Lung (tissue), 11 donors: ENCODE measurements at regions not wholly inside any gene's neighbourhood (a gene's known extent, or its start where the extent isn't known, plus 50 kb on each side); places are given as distances from the start of the nearest gene placed in this dataset.

ENCODE experiments used
- ATAC-seq: fragments of 200-7000 bp; cut with Tn5 transposase; one replicate; pipeline ENCODE4 v1.9.1; 2020; ENCODE audit warnings: moderate number of reproducible peaks; ENCODE audit not compliant: insufficient read depth, low FRiP score
- DNase-seq, 3 donors: peaks; one replicate each; pipeline ENCODE4 v3.0.0-alpha.2; 2013 to 2017
- H3K27ac ChIP-seq, 2 donors: one replicate each; pipeline ENCODE4 v1.5.1; 2013; ENCODE audit warnings: mild to moderate bottlenecking in 2 of 2, moderate library complexity in 2 of 2, control low read depth in 1 of 2, inconsistent platforms in 1 of 2, low read depth in 1 of 2, low read length in 1 of 2
- H3K27me3 ChIP-seq, 3 donors: one replicate each; pipeline ENCODE4 v1.5.1; 2013; ENCODE audit warnings: low read length in 2 of 3; ENCODE audit not compliant: control insufficient read depth in 3 of 3, insufficient read depth in 3 of 3
- H3K36me3 ChIP-seq, 4 donors: one replicate each; pipeline ENCODE4 v1.5.1; 2013; ENCODE audit warnings: low read length in 4 of 4, mild to moderate bottlenecking in 1 of 4, moderate library complexity in 1 of 4; ENCODE audit not compliant: control insufficient read depth in 4 of 4, insufficient read depth in 4 of 4
- H3K4me1 ChIP-seq, 5 donors: one replicate each; pipeline ENCODE4 v1.5.1; 2013; ENCODE audit warnings: low read length in 5 of 5, mild to moderate bottlenecking in 2 of 5, moderate library complexity in 1 of 5; ENCODE audit not compliant: control insufficient read depth in 5 of 5, insufficient read depth in 5 of 5
- H3K4me3 ChIP-seq: one replicate; pipeline ENCODE4 v1.5.1; 2013; ENCODE audit warnings: mild to moderate bottlenecking, control low read depth, moderate library complexity
- H3K9ac ChIP-seq, 2 donors: one replicate each; pipeline ENCODE4 v1.5.1; 2013; ENCODE audit warnings: low read length in 2 of 2, control low read depth in 1 of 2; ENCODE audit not compliant: insufficient read depth in 1 of 2
- H3K9me3 ChIP-seq, 4 donors: one replicate each; pipeline ENCODE4 v1.5.1; 2013; ENCODE audit warnings: low read length in 3 of 4, mild to moderate bottlenecking in 1 of 4, moderate library complexity in 1 of 4; ENCODE audit not compliant: control insufficient read depth in 4 of 4, insufficient read depth in 3 of 4
- WGBS, 2 donors: extraction: QIAGEN DNeasy Blood & Tissue Kit; methylation state at CpG; one replicate each; pipeline ENCODE4 v1.1.7; 2013; 5-methylcytosine and 5-hydroxymethylcytosine counted together
- TF ChIP-seq, protein P1 (sequence below): IDR thresholded peaks from 2 replicates; pipeline ENCODE4 v1.5.1; 2012; ENCODE audit warnings: mild to moderate bottlenecking; ENCODE audit errors: control extremely low read depth, extremely low read depth
- donor health status: control.
- donor health status: control.
- donor health status: Bipolar disorder and iron deficiency.
- donor health status: healthy.
- donor health status: DM: yes; HTN: yes; CAD: no.

- Histone ChIP-seq H3K4me1 (peaks cover 0 to 3% (median 0%) of the 10 kb centered on the region in 5 donors), H3K27ac (no peak overlapping the region), H3K9ac (no peak overlapping the region), H3K27me3 (no peaks in the 10 kb centered on the region), H3K36me3 (no peaks in the 10 kb centered on the region), H3K9me3 (no peaks in the 10 kb centered on the region), H3K4me3 (no peak overlapping the region)
- TF ChIP-seq, protein P1, sequence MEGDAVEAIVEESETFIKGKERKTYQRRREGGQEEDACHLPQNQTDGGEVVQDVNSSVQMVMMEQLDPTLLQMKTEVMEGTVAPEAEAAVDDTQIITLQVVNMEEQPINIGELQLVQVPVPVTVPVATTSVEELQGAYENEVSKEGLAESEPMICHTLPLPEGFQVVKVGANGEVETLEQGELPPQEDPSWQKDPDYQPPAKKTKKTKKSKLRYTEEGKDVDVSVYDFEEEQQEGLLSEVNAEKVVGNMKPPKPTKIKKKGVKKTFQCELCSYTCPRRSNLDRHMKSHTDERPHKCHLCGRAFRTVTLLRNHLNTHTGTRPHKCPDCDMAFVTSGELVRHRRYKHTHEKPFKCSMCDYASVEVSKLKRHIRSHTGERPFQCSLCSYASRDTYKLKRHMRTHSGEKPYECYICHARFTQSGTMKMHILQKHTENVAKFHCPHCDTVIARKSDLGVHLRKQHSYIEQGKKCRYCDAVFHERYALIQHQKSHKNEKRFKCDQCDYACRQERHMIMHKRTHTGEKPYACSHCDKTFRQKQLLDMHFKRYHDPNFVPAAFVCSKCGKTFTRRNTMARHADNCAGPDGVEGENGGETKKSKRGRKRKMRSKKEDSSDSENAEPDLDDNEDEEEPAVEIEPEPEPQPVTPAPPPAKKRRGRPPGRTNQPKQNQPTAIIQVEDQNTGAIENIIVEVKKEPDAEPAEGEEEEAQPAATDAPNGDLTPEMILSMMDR = peak; percentile 65
- 22 to 24% methylated on average over 18 of the region's 18 CpGs for WGBS, 2 donors
- ATAC-seq (peak; percentile 75), DNase-seq (peak; percentile 81 to 85 (median 83))
Measured at GRCh38 chr10:83871187-83872081, 267.9 kb upstream of the GHITM start.

- ATAC-seq = no peak
- H3K9ac ChIP-seq = no peak overlapping the region
- TF ChIP-seq, protein P1 = no peak
- no peak overlapping the region for H3K27ac ChIP-seq
- 77 to 87% methylated on average over 8 of the region's 8 CpGs for WGBS, 2 donors
- H3K36me3 ChIP-seq = no peaks in the 10 kb centered on the region
- no peak for DNase-seq
- H3K9me3 ChIP-seq = no peaks in the 10 kb centered on the region
- H3K27me3 ChIP-seq = no peaks in the 10 kb centered on the region
- no peak overlapping the region for H3K4me3 ChIP-seq
- H3K4me1 ChIP-seq = peaks cover 0 to 10% (median 1%) of the 10 kb centered on the region in 5 donors
Measured at GRCh38 chr10:83880252-83880791, 259.0 kb upstream of the GHITM start.

DNA sequence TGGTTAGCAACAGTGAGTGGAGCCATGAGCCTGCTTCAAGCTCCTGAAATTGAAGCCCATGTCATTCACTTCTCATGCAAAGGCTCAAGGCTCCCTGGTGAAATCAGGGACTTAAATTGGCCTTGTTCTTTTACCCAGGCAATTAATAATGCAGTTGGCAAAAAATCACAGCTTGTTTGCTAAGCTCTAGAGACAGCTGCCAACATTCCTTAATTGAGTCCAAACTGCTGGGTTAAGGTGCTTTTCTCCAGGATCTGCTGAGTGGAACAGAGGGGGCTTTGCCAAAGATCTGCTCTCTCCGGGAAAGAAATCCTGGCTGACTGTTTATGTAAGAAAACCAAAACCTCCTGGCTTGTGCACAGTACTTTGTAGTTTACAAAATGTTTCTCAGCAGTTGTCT lies 257.6 kb upstream of the GHITM start:
- H3K4me1 ChIP-seq = peaks cover 0 to 10% (median 1%) of the 10 kb centered on the region in 5 donors
- H3K27me3 ChIP-seq = no peaks in the 10 kb centered on the region
- H3K9ac ChIP-seq = no peak overlapping the region
- DNase-seq (peak in 2 of 3 donors; percentile 18 to 46), ATAC-seq (peak; percentile 34)
- no peak overlapping the region for H3K4me3 ChIP-seq
- 19 to 35% methylated on average over 1 of the region's 1 CpG for WGBS, 2 donors
- no peaks in the 10 kb centered on the region for H3K9me3 ChIP-seq
- TF ChIP-seq, protein P1 = no peak
- no peak overlapping the region for H3K27ac ChIP-seq
- H3K36me3 ChIP-seq = no peaks in the 10 kb centered on the region
